Stimulated activated CD4-positive, alpha-beta T cell treated with anti-CD3 and anti-CD28 coated beads, Interleukin-15, amount 100 ng/mL, for 1 hour (primary cell): ENCODE measurements at regions not wholly inside any gene's neighbourhood (a gene's known extent, or its start where the extent isn't known, plus 50 kb on each side); places are given as distances from the start of the nearest gene placed in this dataset.
"Not testable (repeated sequence)": the region's sequence is repeated elsewhere in the genome, so short reads cannot be mapped to it uniquely, and the experiment has no call there.

ENCODE experiments used
- DNase-seq, 2 donors: peaks; one replicate each; pipeline ENCODE4 v3.0.0-alpha.2; 2020; ENCODE audit warnings: low read depth in 1 of 2, low spot score in 1 of 2

- no peak for DNase-seq
Measured at GRCh38 chr4:154164931-154165839, 326.4 kb downstream of the DCHS2 start.

- no peak for DNase-seq
Measured at GRCh38 chr4:154160519-154161301, 330.9 kb downstream of the DCHS2 start.

- DNase-seq = no peak
Measured at GRCh38 chr4:154158361-154159155, 333.0 kb downstream of the DCHS2 start.

GRCh38 chr4:154152546-154152945, 339.1 kb downstream of the DCHS2 start:
- no peak for DNase-seq

- not testable (repeated sequence) for DNase-seq
Measured at GRCh38 chr4:154149236-154149635, 342.4 kb downstream of the DCHS2 start.

- no peak for DNase-seq
Measured at GRCh38 chr4:154143720-154144119, 347.9 kb downstream of the DCHS2 start.

GRCh38 chr4:154142664-154143063, 348.9 kb downstream of the DCHS2 start:
- no peak for DNase-seq

- DNase-seq = no peak
Measured at GRCh38 chr4:154140869-154141268, 350.7 kb downstream of the DCHS2 start.

- no peak for DNase-seq
Measured at GRCh38 chr4:154137320-154137905, 348.5 kb upstream of the SFRP2 start.

- DNase-seq = no peak
Measured at GRCh38 chr4:154135576-154135975, 346.7 kb upstream of the SFRP2 start.

GRCh38 chr4:154132406-154132805, 343.5 kb upstream of the SFRP2 start:
- no peak for DNase-seq

GRCh38 chr4:154126276-154126675, 337.4 kb upstream of the SFRP2 start:
- DNase-seq = no peak

- DNase-seq = no peak
Measured at GRCh38 chr4:154125340-154125739, 336.5 kb upstream of the SFRP2 start.

GRCh38 chr4:154124539-154125255, 335.8 kb upstream of the SFRP2 start:
- no peak for DNase-seq

- no peak for DNase-seq
Measured at GRCh38 chr4:154123897-154124296, 335.0 kb upstream of the SFRP2 start.

- no peak for DNase-seq
Measured at GRCh38 chr4:154120690-154121345, 331.9 kb upstream of the SFRP2 start.

- no peak for DNase-seq
Measured at GRCh38 chr4:154120006-154120676, 331.3 kb upstream of the SFRP2 start.

- no peak for DNase-seq
Measured at GRCh38 chr4:154119317-154119716, 330.4 kb upstream of the SFRP2 start.

GRCh38 chr4:154117726-154118125, 328.8 kb upstream of the SFRP2 start:
- DNase-seq = not testable (repeated sequence)
